GM12891 (cell line): ENCODE measurements at regions not wholly inside any gene's neighbourhood (a gene's known extent, or its start where the extent isn't known, plus 50 kb on each side); places are given as distances from the start of the nearest gene placed in this dataset.

Experiments
- POLR2A ChIP-seq: IDR thresholded peaks from 2 replicates; pipeline ENCODE4 v1.6.1; 2011; ENCODE audit warnings: low read depth, low read length, control low read depth
- POLR2AphosphoS5 ChIP-seq: IDR thresholded peaks from 2 replicates; pipeline ENCODE4 v1.6.1; 2011; ENCODE audit warnings: low read depth, low read length, control low read depth
- POU2F2 ChIP-seq: IDR thresholded peaks from 2 replicates; pipeline ENCODE4 v1.6.1; 2011; ENCODE audit warnings: low read depth, mild to moderate bottlenecking, control low read depth, low read length, moderate library complexity
- TAF1 ChIP-seq: IDR thresholded peaks from 2 replicates; pipeline ENCODE4 v1.6.1; 2011; ENCODE audit warnings: low read depth, low read length, control low read depth

DNA sequence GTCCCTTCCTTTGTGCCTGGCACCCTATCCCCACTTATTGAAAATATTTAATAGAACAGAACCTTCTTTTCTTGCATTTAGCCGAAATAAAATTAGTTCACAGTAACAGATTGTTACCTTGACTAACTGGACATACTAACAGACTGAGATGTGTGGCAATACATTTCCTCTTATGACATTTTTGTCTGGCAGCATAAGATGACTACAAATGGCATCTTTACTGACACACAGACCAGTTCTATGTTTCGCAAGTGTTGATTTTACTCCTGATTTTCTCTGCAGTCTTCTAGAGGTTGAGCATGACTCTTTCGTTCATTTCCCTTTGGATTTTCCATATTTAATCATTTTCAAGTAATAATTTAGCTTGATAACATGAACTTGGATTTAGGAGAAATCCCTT lies 474.6 kb downstream of the CBLN4 start:
- TF ChIP-seq POLR2AphosphoS5 (no peak), POLR2A (no peak), TAF1 (no peak), POU2F2 (no peak)
